ENCODE measurements at regions not wholly inside any gene's neighbourhood (a gene's known extent, or its start where the extent isn't known, plus 50 kb on each side); places are given as distances from the start of the nearest gene placed in this dataset.

DNA sequence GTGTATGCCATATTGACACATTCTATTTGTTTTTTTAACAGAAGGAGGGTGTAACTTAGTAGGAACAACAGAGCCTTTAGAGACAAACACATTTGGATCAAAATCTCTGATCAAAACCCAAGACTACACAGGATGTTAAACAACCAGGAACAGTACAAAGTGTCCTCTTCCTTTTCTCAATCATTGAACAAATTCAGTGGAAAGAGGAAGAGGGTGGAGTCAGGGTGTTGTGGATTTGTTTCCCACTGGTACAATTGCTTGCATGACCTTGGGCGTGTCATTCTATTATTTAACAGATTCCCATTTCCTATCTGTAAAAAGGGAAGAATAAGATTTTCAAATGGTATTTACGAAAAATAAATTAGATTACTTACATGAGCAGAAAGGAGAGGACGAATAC is 1162.8 kb upstream of the PRKX start:
- no peak overlapping the region for H3K4me3 Mint-ChIP-seq (ENCODE audit: unreplicated experiment)
- H3K27me3 Mint-ChIP-seq (ENCODE audit: unreplicated experiment): no peaks in the 10 kb centered on the region
- H3K9me3 Mint-ChIP-seq (ENCODE audit: unreplicated experiment): peaks cover 36% of the 10 kb centered on the region
- DNase-seq (ENCODE audit: extremely low spot score, unreplicated experiment): no peak
- TF ChIP-seq, protein P1, sequence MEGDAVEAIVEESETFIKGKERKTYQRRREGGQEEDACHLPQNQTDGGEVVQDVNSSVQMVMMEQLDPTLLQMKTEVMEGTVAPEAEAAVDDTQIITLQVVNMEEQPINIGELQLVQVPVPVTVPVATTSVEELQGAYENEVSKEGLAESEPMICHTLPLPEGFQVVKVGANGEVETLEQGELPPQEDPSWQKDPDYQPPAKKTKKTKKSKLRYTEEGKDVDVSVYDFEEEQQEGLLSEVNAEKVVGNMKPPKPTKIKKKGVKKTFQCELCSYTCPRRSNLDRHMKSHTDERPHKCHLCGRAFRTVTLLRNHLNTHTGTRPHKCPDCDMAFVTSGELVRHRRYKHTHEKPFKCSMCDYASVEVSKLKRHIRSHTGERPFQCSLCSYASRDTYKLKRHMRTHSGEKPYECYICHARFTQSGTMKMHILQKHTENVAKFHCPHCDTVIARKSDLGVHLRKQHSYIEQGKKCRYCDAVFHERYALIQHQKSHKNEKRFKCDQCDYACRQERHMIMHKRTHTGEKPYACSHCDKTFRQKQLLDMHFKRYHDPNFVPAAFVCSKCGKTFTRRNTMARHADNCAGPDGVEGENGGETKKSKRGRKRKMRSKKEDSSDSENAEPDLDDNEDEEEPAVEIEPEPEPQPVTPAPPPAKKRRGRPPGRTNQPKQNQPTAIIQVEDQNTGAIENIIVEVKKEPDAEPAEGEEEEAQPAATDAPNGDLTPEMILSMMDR (IDR thresholded peaks at IDR 0.05): no peak
- no peaks in the 10 kb centered on the region for H3K4me1 Mint-ChIP-seq (ENCODE audit: unreplicated experiment)
- H3K36me3 Mint-ChIP-seq (ENCODE audit: unreplicated experiment): no peaks in the 10 kb centered on the region
- no peak overlapping the region for H3K27ac Mint-ChIP-seq (ENCODE audit: unreplicated experiment)

DNA sequence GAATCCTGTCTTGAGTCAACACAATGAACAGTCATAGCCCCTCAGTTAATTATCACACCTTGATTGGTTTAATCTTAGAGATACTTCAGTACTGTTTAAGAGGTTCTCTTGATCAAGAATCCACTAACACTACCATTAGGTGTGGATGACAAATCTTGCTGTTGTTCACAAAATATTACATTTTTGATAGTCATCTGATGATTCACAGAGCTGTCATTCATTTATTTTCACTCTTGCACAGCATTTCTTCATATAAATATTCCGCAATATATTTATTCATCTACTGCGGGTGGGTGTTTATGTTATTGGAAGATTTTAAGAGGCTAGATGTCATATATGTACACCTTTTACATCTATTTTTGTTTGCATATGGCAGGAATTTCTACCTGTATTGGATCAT is 1138.1 kb upstream of the PRKX start:
- Mint-ChIP-seq H3K9me3 (ENCODE audit: unreplicated experiment) (peaks cover 43% of the 10 kb centered on the region), H3K27me3 (ENCODE audit: unreplicated experiment) (no peaks in the 10 kb centered on the region), H3K4me1 (ENCODE audit: unreplicated experiment) (no peaks in the 10 kb centered on the region), H3K4me3 (ENCODE audit: unreplicated experiment) (no peak overlapping the region), H3K27ac (ENCODE audit: unreplicated experiment) (no peak overlapping the region), H3K36me3 (ENCODE audit: unreplicated experiment) (no peaks in the 10 kb centered on the region)
- no peak for DNase-seq (ENCODE audit: extremely low spot score, unreplicated experiment)
- TF ChIP-seq, protein P1 (IDR thresholded peaks at IDR 0.05): no peak

DNA sequence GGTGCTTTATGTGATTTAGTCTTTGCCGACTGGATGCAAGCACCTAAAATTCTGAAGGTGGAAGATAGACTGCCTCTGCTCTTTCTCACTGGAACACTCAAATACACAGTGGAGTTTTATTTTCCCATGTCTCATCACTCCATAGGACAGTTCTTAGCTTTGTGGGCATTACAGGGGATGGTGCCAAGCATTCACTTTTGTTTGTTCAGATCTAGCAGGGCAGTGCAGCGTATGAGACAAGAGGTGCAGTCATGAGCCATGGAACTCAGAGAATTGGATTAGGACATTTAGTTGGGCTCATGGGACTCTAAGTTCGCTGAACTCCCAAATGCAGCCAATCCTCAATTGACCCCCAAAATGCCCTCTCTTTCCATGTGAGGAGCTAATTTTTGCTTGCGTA is 1136.9 kb upstream of the PRKX start:
- Mint-ChIP-seq H3K4me1 (ENCODE audit: unreplicated experiment) (no peaks in the 10 kb centered on the region), H3K36me3 (ENCODE audit: unreplicated experiment) (no peaks in the 10 kb centered on the region), H3K4me3 (ENCODE audit: unreplicated experiment) (no peak overlapping the region), H3K27me3 (ENCODE audit: unreplicated experiment) (no peaks in the 10 kb centered on the region), H3K27ac (ENCODE audit: unreplicated experiment) (no peak overlapping the region), H3K9me3 (ENCODE audit: unreplicated experiment) (peaks cover 43% of the 10 kb centered on the region)
- DNase-seq (ENCODE audit: extremely low spot score, unreplicated experiment): no peak
- TF ChIP-seq, protein P1 (IDR thresholded peaks at IDR 0.05): no peak

DNA sequence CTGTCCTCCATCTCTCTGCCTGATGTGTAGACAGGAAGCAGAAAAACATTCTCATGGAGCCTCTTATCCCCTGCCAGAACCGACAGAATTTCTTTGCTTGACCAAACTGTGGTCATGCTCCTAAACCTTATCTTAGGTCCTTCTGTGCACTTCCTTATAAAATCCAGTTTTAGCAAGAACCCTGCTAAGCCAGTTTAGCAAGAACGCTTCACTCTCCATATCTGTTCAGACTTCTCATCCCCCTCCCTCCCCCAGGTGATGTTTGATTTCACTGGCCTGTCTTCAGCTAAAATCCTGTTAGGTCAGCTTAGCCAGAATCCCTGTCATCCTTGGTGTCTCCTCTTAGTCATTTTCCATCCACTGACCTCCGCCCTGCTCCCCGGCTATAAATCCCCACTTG is 1130.9 kb upstream of the PRKX start:
- no peak overlapping the region for H3K27ac Mint-ChIP-seq (ENCODE audit: unreplicated experiment)
- no peaks in the 10 kb centered on the region for H3K4me1 Mint-ChIP-seq (ENCODE audit: unreplicated experiment)
- TF ChIP-seq, protein P1 (IDR thresholded peaks at IDR 0.05): no peak
- H3K4me3 Mint-ChIP-seq (ENCODE audit: unreplicated experiment): no peak overlapping the region
- H3K9me3 Mint-ChIP-seq (ENCODE audit: unreplicated experiment): peaks cover 42% of the 10 kb centered on the region
- DNase-seq (ENCODE audit: extremely low spot score, unreplicated experiment): no peak
- H3K27me3 Mint-ChIP-seq (ENCODE audit: unreplicated experiment): no peaks in the 10 kb centered on the region
- no peaks in the 10 kb centered on the region for H3K36me3 Mint-ChIP-seq (ENCODE audit: unreplicated experiment)

DNA sequence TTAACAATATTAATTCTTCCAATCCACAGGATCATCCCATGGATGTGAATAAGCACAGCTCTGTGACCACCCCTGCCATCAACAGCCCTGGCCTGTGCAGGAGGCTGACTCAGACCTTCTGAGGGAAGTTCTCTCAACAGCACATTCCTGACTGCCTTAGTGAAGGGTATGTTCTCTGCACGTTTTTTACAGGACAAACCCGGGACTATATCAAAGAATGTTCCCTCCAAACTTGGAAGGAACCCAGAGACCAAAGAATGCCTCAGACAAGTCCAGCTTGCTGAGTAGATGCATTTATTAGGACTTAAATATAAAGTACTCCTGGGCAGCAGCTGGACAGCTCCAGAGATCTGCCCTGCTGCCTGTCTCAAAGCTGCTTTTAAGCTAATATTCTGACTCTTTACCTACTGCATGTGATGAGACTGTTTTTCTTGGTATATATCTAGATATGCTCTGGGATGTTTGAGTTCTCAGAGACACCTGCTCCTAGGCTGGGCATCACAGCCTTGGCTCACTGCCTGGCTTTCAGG is 1127.8 kb upstream of the PRKX start:
- TF ChIP-seq, protein P1 (IDR thresholded peaks at IDR 0.05): no peak
- DNase-seq (ENCODE audit: extremely low spot score, unreplicated experiment): no peak
- H3K27me3 Mint-ChIP-seq (ENCODE audit: unreplicated experiment): no peaks in the 10 kb centered on the region
- no peak overlapping the region for H3K4me3 Mint-ChIP-seq (ENCODE audit: unreplicated experiment)
- H3K27ac Mint-ChIP-seq (ENCODE audit: unreplicated experiment): no peak overlapping the region
- H3K36me3 Mint-ChIP-seq (ENCODE audit: unreplicated experiment): no peaks in the 10 kb centered on the region
- peaks cover 56% of the 10 kb centered on the region for H3K9me3 Mint-ChIP-seq (ENCODE audit: unreplicated experiment)
- H3K4me1 Mint-ChIP-seq (ENCODE audit: unreplicated experiment): no peaks in the 10 kb centered on the region
